Panc1 (cell line): ENCODE measurements at regions not wholly inside any gene's neighbourhood (a gene's known extent, or its start where the extent isn't known, plus 50 kb on each side); places are given as distances from the start of the nearest gene placed in this dataset.
A peak's percentile ranks its signal among the peaks of the same experiment; 100 is the strongest.
"Not testable (repeated sequence)": the region's sequence is repeated elsewhere in the genome, so short reads cannot be mapped to it uniquely, and the experiment has no call there.

Experiments
- ATAC-seq: fragments of 200-7000 bp; cut with Tn5 transposase; 2 replicates; pipeline ENCODE4 v1.9.1; 2020; ENCODE audit warnings: mild to moderate bottlenecking, moderate library complexity
- BruUV-seq: library from RNA; stranded (reverse); fragments of 400-500 nt; replicated peaks from 2 replicates; lab custom pipeline; 2021; lab: Mats Ljungman, UMichigan
- CTCF ChIA-PET: fragments of 300-600 bp; sonication (Branson Sonifier 250); formaldehyde crosslinking; loops from one replicate; lab custom pipeline; 2022; ENCODE audit warnings: antibody characterized with exemption; lab: Charles Lee
- POLR2A ChIA-PET: fragments of 300-600 bp; sonication (Branson Sonifier 250); formaldehyde crosslinking; loops from one replicate; lab custom pipeline; 2022; ENCODE audit warnings: antibody characterized with exemption; lab: Charles Lee
- DNase-seq: peaks from one replicate; pipeline ENCODE4 v3.0.0-alpha.2; 2010; ENCODE audit warnings: low read depth, low spot score
- H3K27ac ChIP-seq: 2 replicates; pipeline ENCODE4 v1.5.1; 2011; ENCODE audit warnings: mild to moderate bottlenecking, low read length, inconsistent platforms
- H3K27me3 ChIP-seq: fragments of 200-500 bp; sonication (Bioruptor generic); 2 replicates; pipeline ENCODE4 v1.6.0; 2014; ENCODE audit warnings: low read length, inconsistent platforms; ENCODE audit not compliant: control insufficient read depth, insufficient read depth
- H3K36me3 ChIP-seq: fragments of 200-500 bp; sonication (Bioruptor generic); 2 replicates; pipeline ENCODE4 v1.5.1; 2014; ENCODE audit warnings: inconsistent platforms, mild to moderate bottlenecking, low read length, moderate library complexity; ENCODE audit not compliant: control insufficient read depth, insufficient read depth
- H3K4me1 ChIP-seq: 2 replicates; pipeline ENCODE4 v1.5.1; 2011; ENCODE audit warnings: inconsistent platforms, mild to moderate bottlenecking, low read length, moderate library complexity; ENCODE audit not compliant: control insufficient read depth, insufficient read depth
- H3K4me3 ChIP-seq, 2 experiments: 2 replicates each; pipeline ENCODE4 v1.5.1; 2011 to 2012; ENCODE audit warnings: low read depth in 2 of 2, low read length in 2 of 2, mild to moderate bottlenecking in 2 of 2, inconsistent platforms in 1 of 2, moderate library complexity in 1 of 2
- H3K9me3 ChIP-seq: fragments of 200-500 bp; sonication (Bioruptor generic); 2 replicates; pipeline ENCODE4 v1.5.1; 2014; ENCODE audit warnings: low read depth, mild to moderate bottlenecking, inconsistent platforms, low read length, moderate library complexity; ENCODE audit not compliant: control insufficient read depth, insufficient read depth
- POLR2AphosphoS5 ChIP-seq: IDR thresholded peaks from 2 replicates; pipeline ENCODE4 v1.6.1; 2012; ENCODE audit warnings: mild to moderate bottlenecking, low read depth, low read length, moderate library complexity
- SIN3A ChIP-seq: IDR thresholded peaks from 2 replicates; pipeline ENCODE4 v1.6.1; 2012; ENCODE audit warnings: low read depth, mild to moderate bottlenecking, low read length, moderate library complexity, borderline replicate concordance; ENCODE audit not compliant: insufficient read depth
- TCF7L2 ChIP-seq: IDR thresholded peaks from 2 replicates; pipeline ENCODE4 v1.6.1; 2011; ENCODE audit warnings: mild to moderate bottlenecking, low read depth, low read length, inconsistent platforms
- in situ Hi-C: cut with HindIII; loops from 2 replicates; pipeline ENCODE4 v1.10.0; 2016; ENCODE audit warnings: low sequenced_read_pairs, low pct_unique_long_range_greater_than_20kb
- intact Hi-C: fragments of 100-400 bp; cut with micrococcal nuclease; formaldehyde crosslinking; loops from one replicate; pipeline ENCODE4 v1.10.0; 2022; ENCODE audit not compliant: unreplicated experiment
- TF ChIP-seq, protein P1 (sequence below), 2 experiments: IDR thresholded peaks; 2 replicates each; pipeline ENCODE4 v1.6.1; 2011 to 2012; ENCODE audit warnings: low read depth in 2 of 2, control low read depth in 1 of 2, low read length in 1 of 2, mild to moderate bottlenecking in 1 of 2, moderate library complexity in 1 of 2; ENCODE audit not compliant: insufficient read depth in 1 of 2
- TF ChIP-seq, protein P2 (sequence below): fragments of 450-650 bp; IDR thresholded peaks from 2 replicates; pipeline ENCODE4 v1.5.1; 2017; ENCODE audit warnings: mild to moderate bottlenecking

DNA sequence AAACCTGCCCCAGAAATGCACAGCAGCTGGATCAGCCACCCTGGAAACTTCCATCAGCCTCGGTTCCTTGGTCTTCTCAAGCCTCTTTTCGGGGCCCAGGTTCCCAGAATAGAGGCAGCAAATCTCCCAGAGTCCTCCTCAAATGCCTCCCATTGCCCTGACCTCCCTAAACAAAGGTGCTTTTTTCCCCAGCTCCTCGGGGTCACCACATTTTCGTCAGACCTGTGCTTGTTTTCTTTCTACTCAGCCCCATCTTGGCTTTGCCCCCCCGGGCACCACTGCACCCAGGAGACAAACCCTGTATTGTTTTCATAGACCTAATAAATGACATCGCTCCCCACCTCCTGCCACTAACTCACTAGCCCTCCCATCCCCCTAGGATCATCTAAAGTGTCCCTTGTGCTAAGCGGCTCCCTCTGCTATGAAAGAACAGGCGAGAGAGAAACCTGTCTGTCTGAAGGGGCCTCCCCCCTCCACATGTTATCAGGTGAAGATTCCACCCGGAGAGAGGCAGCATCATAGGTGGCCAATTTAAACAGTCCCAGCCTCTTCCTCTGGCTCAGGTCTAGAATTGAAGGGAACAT is 451.1 kb downstream of the SOX9 start:
- Histone ChIP-seq H3K4me1 (peaks cover 93% of the 10 kb centered on the region), H3K9me3 (no peaks in the 10 kb centered on the region), H3K27ac (peak overlapping the region; percentile 74), H3K4me3 (no peak overlapping the region), H3K27me3 (no peaks in the 10 kb centered on the region), H3K36me3 (no peaks in the 10 kb centered on the region)
- intact Hi-C loops (no loop called here), in situ Hi-C loops (no loop called here)
- DNase-seq, result no peak
- ChIA-PET CTCF (no interaction called here), POLR2A (no interaction called here)
- BruUV-seq, result TSS peak; percentile 3
- no peak for TF ChIP-seq TCF7L2
- TF ChIP-seq, protein P1, sequence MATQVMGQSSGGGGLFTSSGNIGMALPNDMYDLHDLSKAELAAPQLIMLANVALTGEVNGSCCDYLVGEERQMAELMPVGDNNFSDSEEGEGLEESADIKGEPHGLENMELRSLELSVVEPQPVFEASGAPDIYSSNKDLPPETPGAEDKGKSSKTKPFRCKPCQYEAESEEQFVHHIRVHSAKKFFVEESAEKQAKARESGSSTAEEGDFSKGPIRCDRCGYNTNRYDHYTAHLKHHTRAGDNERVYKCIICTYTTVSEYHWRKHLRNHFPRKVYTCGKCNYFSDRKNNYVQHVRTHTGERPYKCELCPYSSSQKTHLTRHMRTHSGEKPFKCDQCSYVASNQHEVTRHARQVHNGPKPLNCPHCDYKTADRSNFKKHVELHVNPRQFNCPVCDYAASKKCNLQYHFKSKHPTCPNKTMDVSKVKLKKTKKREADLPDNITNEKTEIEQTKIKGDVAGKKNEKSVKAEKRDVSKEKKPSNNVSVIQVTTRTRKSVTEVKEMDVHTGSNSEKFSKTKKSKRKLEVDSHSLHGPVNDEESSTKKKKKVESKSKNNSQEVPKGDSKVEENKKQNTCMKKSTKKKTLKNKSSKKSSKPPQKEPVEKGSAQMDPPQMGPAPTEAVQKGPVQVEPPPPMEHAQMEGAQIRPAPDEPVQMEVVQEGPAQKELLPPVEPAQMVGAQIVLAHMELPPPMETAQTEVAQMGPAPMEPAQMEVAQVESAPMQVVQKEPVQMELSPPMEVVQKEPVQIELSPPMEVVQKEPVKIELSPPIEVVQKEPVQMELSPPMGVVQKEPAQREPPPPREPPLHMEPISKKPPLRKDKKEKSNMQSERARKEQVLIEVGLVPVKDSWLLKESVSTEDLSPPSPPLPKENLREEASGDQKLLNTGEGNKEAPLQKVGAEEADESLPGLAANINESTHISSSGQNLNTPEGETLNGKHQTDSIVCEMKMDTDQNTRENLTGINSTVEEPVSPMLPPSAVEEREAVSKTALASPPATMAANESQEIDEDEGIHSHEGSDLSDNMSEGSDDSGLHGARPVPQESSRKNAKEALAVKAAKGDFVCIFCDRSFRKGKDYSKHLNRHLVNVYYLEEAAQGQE (IDR thresholded peaks at IDR 0.05; ENCODE audit: insufficient read depth in 1 of 2, low read depth in 2 of 2, low read length in 1 of 2), result no peak
- TF ChIP-seq, protein P2, sequence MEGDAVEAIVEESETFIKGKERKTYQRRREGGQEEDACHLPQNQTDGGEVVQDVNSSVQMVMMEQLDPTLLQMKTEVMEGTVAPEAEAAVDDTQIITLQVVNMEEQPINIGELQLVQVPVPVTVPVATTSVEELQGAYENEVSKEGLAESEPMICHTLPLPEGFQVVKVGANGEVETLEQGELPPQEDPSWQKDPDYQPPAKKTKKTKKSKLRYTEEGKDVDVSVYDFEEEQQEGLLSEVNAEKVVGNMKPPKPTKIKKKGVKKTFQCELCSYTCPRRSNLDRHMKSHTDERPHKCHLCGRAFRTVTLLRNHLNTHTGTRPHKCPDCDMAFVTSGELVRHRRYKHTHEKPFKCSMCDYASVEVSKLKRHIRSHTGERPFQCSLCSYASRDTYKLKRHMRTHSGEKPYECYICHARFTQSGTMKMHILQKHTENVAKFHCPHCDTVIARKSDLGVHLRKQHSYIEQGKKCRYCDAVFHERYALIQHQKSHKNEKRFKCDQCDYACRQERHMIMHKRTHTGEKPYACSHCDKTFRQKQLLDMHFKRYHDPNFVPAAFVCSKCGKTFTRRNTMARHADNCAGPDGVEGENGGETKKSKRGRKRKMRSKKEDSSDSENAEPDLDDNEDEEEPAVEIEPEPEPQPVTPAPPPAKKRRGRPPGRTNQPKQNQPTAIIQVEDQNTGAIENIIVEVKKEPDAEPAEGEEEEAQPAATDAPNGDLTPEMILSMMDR, result no peak
- no peak for TF ChIP-seq SIN3A
- TF ChIP-seq POLR2AphosphoS5, result no peak
- ATAC-seq, result no peak

DNA sequence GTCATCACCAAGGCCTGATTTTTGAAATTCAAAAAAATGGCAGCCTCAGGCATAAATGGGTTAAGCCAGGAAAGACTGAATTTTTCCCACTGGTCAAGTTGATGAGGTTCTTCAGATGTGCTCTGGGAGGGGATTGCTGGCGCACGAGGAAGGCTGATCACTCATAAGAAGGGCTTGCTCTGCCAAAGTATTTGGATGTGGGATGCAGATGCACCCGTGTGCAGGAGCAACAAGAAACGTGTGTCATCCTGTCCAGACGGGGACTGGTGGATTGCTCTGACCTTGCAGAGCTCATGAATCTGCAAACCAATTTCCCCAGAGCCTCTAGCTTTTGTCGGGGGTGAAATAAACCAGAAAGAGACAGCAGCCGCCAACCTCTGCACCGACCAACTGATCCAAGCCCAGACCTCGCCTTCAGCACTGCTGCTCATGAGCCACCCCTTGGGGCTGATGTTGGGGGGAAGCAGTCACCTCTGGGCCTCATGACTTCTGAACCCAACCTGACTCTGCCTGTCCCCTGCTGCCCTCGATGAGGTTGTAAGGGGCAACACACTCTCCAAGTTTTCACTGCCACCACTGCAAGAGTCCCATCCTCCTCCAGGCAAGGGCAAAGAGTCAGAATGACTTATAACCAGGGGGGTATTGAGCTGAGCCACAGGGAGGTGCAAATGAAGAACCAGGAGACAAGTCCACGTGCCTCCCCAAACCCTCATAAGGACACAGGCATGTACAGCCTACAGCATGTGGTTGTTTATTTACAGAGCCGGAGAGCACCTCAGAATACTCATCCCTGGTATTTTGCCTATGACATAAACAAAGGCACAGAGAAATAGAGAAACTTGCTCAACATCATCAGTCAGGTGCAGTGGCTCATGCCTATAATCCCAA is 452.0 kb downstream of the SOX9 start:
- intact Hi-C loops (no loop called here), in situ Hi-C loops (no loop called here)
- no TSS peak for BruUV-seq
- no peaks in the 10 kb centered on the region for H3K27me3 ChIP-seq
- H3K4me3 ChIP-seq, result no peak overlapping the region
- TF ChIP-seq TCF7L2 (no peak), SIN3A (no peak)
- TF ChIP-seq, protein P2, result no peak
- TF ChIP-seq, protein P1 (IDR thresholded peaks at IDR 0.05; ENCODE audit: insufficient read depth in 1 of 2, low read depth in 2 of 2, low read length in 1 of 2), result no peak
- no peak for DNase-seq
- ChIA-PET CTCF (interaction anchor here (0.9 kb wide), 1 partner anchor 110 kb away, joined by 4 read pairs; no protein-coding TSS in a partner anchor), POLR2A (no interaction called here)
- no peaks in the 10 kb centered on the region for H3K9me3 ChIP-seq
- H3K36me3 ChIP-seq, result no peaks in the 10 kb centered on the region
- peaks cover 97% of the 10 kb centered on the region for H3K4me1 ChIP-seq
- ATAC-seq, result peak; percentile 20
- peak overlapping the region; percentile 74 for H3K27ac ChIP-seq

DNA sequence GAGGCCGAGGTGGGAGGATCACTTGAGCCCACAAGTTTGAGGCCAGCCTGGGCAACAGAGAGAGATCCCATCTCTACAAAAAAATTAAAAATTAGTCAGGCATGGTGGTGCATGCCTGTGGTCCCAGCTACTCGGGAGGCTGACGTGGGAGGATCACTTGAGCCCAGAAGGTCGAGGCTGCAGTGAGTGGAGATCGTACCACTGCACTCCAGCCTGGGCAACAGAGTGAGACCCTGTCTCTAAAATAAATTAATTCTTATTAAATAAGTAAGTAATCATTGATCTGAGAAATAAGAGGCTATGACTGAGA is 452.6 kb downstream of the SOX9 start:
- peaks cover 97% of the 10 kb centered on the region for H3K4me1 ChIP-seq
- H3K36me3 ChIP-seq, BruUV-seq, H3K4me3 ChIP-seq, H3K9me3 ChIP-seq, intact Hi-C loops, POLR2A ChIA-PET, ATAC-seq, H3K27me3 ChIP-seq, DNase-seq, in situ Hi-C loops, H3K27ac ChIP-seq: not testable (repeated sequence)
- CTCF ChIA-PET, result interaction anchor here (0.9 kb wide), 1 partner anchor 109 kb away, joined by 4 read pairs; no protein-coding TSS in a partner anchor
